CD14-positive monocyte (primary cell): ENCODE measurements at regions not wholly inside any gene's neighbourhood (a gene's known extent, or its start where the extent isn't known, plus 50 kb on each side); places are given as distances from the start of the nearest gene placed in this dataset.
A peak's percentile ranks its signal among the peaks of the same experiment; 100 is the strongest.

Experiments used
- DNase-seq, 3 donors: peaks; one replicate each; pipeline ENCODE4 v3.0.0-alpha.2; 2011 to 2022
- H2AFZ ChIP-seq: 2 replicates; pipeline ENCODE4 v1.6.0; 2012; ENCODE audit warnings: mild to moderate bottlenecking, low read depth, low read length, inconsistent platforms; ENCODE audit not compliant: insufficient read depth, poor library complexity, severe bottlenecking
- H3K27ac ChIP-seq, 2 donors: 1 replicate in 1 of 2; 2 replicates in 1 of 2; pipeline ENCODE4 v1.5.1; 2012 to 2013; ENCODE audit warnings: low read length in 2 of 2, control low read depth in 1 of 2, inconsistent platforms in 1 of 2, low read depth in 1 of 2, mild to moderate bottlenecking in 1 of 2
- H3K27me3 ChIP-seq, 2 donors: one replicate each; pipeline versions ENCODE4 v1.6.0 to v1.6.1; 2011 to 2013; ENCODE audit warnings: low read length in 2 of 2; ENCODE audit not compliant: control insufficient read depth in 2 of 2, insufficient read depth in 2 of 2
- H3K36me3 ChIP-seq, 2 donors: replicated peaks in 1 of 2; 1 replicate in 1 of 2; 2 replicates in 1 of 2; pipeline versions ENCODE4 v1.5.1 to v1.6.1; 2012 to 2013; ENCODE audit warnings: low read length in 2 of 2, control low read depth in 1 of 2, inconsistent platforms in 1 of 2, mild to moderate bottlenecking in 1 of 2; ENCODE audit not compliant: insufficient read depth in 2 of 2, control insufficient read depth in 1 of 2
- H3K4me1 ChIP-seq, 2 donors: 1 replicate in 1 of 2; 2 replicates in 1 of 2; pipeline versions ENCODE4 v1.5.1 to v1.6.1; 2012 to 2013; ENCODE audit warnings: low read length in 2 of 2, control low read depth in 1 of 2, inconsistent platforms in 1 of 2, mild to moderate bottlenecking in 1 of 2, moderate library complexity in 1 of 2; ENCODE audit not compliant: insufficient read depth in 2 of 2, control insufficient read depth in 1 of 2
- H3K4me2 ChIP-seq: replicated peaks from 2 replicates; pipeline ENCODE3; 2012; ENCODE audit warnings: low read length, moderate library complexity, mild to moderate bottlenecking; ENCODE audit not compliant: poor library complexity, severe bottlenecking; ENCODE audit errors: extremely low read depth
- H3K4me3 ChIP-seq, 3 experiments: fragments of 200-600 bp in 1 of 3; sonication (generic) in 1 of 3; replicated peaks in 1 of 3; 1 replicate in 2 of 3; 2 replicates in 1 of 3; pipeline ENCODE4 v1.5.1; 2011 to 2013; ENCODE audit warnings: low read length in 3 of 3, mild to moderate bottlenecking in 3 of 3, control low read depth in 2 of 3, low read depth in 2 of 3, inconsistent platforms in 1 of 3, moderate library complexity in 1 of 3
- H3K79me2 ChIP-seq: 2 replicates; pipeline ENCODE4 v1.6.0; 2012; ENCODE audit warnings: mild to moderate bottlenecking, control low read depth, inconsistent platforms, low read length, moderate library complexity; ENCODE audit not compliant: insufficient read depth
- H3K9ac ChIP-seq: 2 replicates; pipeline ENCODE4 v1.6.0; 2017; ENCODE audit warnings: low read length, mild to moderate bottlenecking; ENCODE audit not compliant: insufficient read depth, poor library complexity, severe bottlenecking
- H3K9me3 ChIP-seq, 2 donors: replicated peaks in 1 of 2; 1 replicate in 1 of 2; 2 replicates in 1 of 2; pipeline versions ENCODE4 v1.5.1 to v1.6.1; 2012 to 2013; ENCODE audit warnings: low read length in 2 of 2, control low read depth in 1 of 2; ENCODE audit not compliant: control insufficient read depth in 1 of 2, insufficient read depth in 1 of 2
- H4K20me1 ChIP-seq: 2 replicates; pipeline ENCODE4 v1.6.0; 2012; ENCODE audit warnings: mild to moderate bottlenecking, low read length, control low read depth, moderate library complexity; ENCODE audit not compliant: insufficient read depth
- H3K27ac Mint-ChIP-seq, 7 donors: one replicate each; pipeline ENCODE4 v1.8.0; 2020; ENCODE audit warnings: mild to moderate bottlenecking in 7 of 7, mixed read lengths in 7 of 7, moderate library complexity in 6 of 7, inconsistent platforms in 2 of 7
- H3K27me3 Mint-ChIP-seq, 3 donors: one replicate each; pipeline ENCODE4 v1.8.0; 2021 to 2022; ENCODE audit warnings: low read depth in 3 of 3, mild to moderate bottlenecking in 3 of 3, mixed read lengths in 3 of 3, moderate library complexity in 3 of 3, inconsistent platforms in 1 of 3
- H3K36me3 Mint-ChIP-seq, 2 donors: one replicate each; pipeline ENCODE4 v1.8.0; 2020; ENCODE audit warnings: mixed read lengths in 2 of 2, inconsistent platforms in 1 of 2, mild to moderate bottlenecking in 1 of 2
- H3K4me1 Mint-ChIP-seq: one replicate; pipeline ENCODE4 v1.8.0; 2020; ENCODE audit warnings: mild to moderate bottlenecking, mixed read lengths
- H3K4me3 Mint-ChIP-seq, 2 donors: one replicate each; pipeline ENCODE4 v1.8.0; 2020; ENCODE audit warnings: mild to moderate bottlenecking in 2 of 2, mixed read lengths in 2 of 2, moderate library complexity in 1 of 2
- H3K9me3 Mint-ChIP-seq, 7 donors: one replicate each; pipeline ENCODE4 v1.8.0; 2020 to 2022; ENCODE audit warnings: mixed read lengths in 7 of 7, mild to moderate bottlenecking in 6 of 7, moderate library complexity in 6 of 7, inconsistent platforms in 2 of 7
- CTCF ChIP-seq: fragments of 200-600 bp; IDR thresholded peaks from one replicate; pipeline ENCODE4 v1.8.0; 2022; ENCODE audit warnings: antibody characterized with exemption, mild to moderate bottlenecking
- WGBS: methylation state at CpG from one replicate; pipeline ENCODE4 v1.1.5; 2013; ENCODE audit warnings: missing lambda C conversion rate; ENCODE audit not compliant: insufficient coverage; 5-methylcytosine and 5-hydroxymethylcytosine counted together
- intact Hi-C, 2 donors: fragments of 100-400 bp; cut with micrococcal nuclease; formaldehyde crosslinking; loops; one replicate each; pipeline versions ENCODE4 v1.15.0 to v1.15.1; 2023

- intact Hi-C loops: no loop called here
- Histone ChIP-seq H3K4me2 (no peak overlapping the region), H4K20me1 (no peaks in the 10 kb centered on the region), H3K9me3 (no peaks in the 10 kb centered on the region), H3K27me3 (no peaks in the 10 kb centered on the region), H3K79me2 (no peaks in the 10 kb centered on the region), H3K36me3 (no peaks in the 10 kb centered on the region), H2AFZ (no peak overlapping the region), H3K9ac (no peak overlapping the region), H3K4me1 (no peaks in the 10 kb centered on the region), H3K27ac (no peak overlapping the region), H3K4me3 (no peak overlapping the region)
- no peak overlapping the region for H3K27ac Mint-ChIP-seq
- no peaks in the 10 kb centered on the region for H3K4me1 Mint-ChIP-seq
- H3K9me3 Mint-ChIP-seq: peaks cover 0 to 13% (median 1%) of the 10 kb centered on the region in 7 donors
- DNase-seq: no peak
- H3K36me3 Mint-ChIP-seq: no peaks in the 10 kb centered on the region
- no CpG with 5 or more reads among the region's 2 CpGs for WGBS
- H3K27me3 Mint-ChIP-seq: peaks cover 0 to 2% (median 1%) of the 10 kb centered on the region in 3 donors
- TF ChIP-seq CTCF: peak; percentile 10
- H3K4me3 Mint-ChIP-seq: no peak overlapping the region
Observed at GRCh38 chr7:13725591-13725990, 263.9 kb downstream of the ETV1 start.

GRCh38 chr7:13727279-13727678 lies 262.2 kb downstream of the ETV1 start:
- no peak overlapping the region for H3K4me2 ChIP-seq
- H3K9me3 ChIP-seq: no peaks in the 10 kb centered on the region
- Mint-ChIP-seq H3K36me3 (no peaks in the 10 kb centered on the region), H3K27me3 (peaks cover 0 to 2% (median 1%) of the 10 kb centered on the region in 3 donors), H3K4me3 (no peak overlapping the region), H3K4me1 (no peaks in the 10 kb centered on the region), H3K27ac (no peak overlapping the region), H3K9me3 (peaks cover 0 to 10% (median 0%) of the 10 kb centered on the region in 7 donors)
- no peak for DNase-seq
- TF ChIP-seq CTCF: no peak
- H3K27me3 ChIP-seq: no peaks in the 10 kb centered on the region
- no peak overlapping the region for H2AFZ ChIP-seq
- intact Hi-C loops: no loop called here
- no peak overlapping the region for H3K4me3 ChIP-seq
- no peaks in the 10 kb centered on the region for H3K36me3 ChIP-seq
- no peak overlapping the region for H3K27ac ChIP-seq
- H4K20me1 ChIP-seq: no peaks in the 10 kb centered on the region
- no peaks in the 10 kb centered on the region for H3K4me1 ChIP-seq
- no peaks in the 10 kb centered on the region for H3K79me2 ChIP-seq
- 80% methylated on average over 1 of the region's 2 CpGs for WGBS
- H3K9ac ChIP-seq: no peak overlapping the region
